Activated T-cell treated with anti-CD3 and anti-CD28 coated beads, Interleukin-2, amount 50 U/mL, for 48 hours (primary cell): ENCODE measurements at regions not wholly inside any gene's neighbourhood (a gene's known extent, or its start where the extent isn't known, plus 50 kb on each side); places are given as distances from the start of the nearest gene placed in this dataset.

Experiments
- DNase-seq, 2 experiments: peaks; one replicate each; pipeline ENCODE4 v3.0.0-alpha.2; 2020

DNA sequence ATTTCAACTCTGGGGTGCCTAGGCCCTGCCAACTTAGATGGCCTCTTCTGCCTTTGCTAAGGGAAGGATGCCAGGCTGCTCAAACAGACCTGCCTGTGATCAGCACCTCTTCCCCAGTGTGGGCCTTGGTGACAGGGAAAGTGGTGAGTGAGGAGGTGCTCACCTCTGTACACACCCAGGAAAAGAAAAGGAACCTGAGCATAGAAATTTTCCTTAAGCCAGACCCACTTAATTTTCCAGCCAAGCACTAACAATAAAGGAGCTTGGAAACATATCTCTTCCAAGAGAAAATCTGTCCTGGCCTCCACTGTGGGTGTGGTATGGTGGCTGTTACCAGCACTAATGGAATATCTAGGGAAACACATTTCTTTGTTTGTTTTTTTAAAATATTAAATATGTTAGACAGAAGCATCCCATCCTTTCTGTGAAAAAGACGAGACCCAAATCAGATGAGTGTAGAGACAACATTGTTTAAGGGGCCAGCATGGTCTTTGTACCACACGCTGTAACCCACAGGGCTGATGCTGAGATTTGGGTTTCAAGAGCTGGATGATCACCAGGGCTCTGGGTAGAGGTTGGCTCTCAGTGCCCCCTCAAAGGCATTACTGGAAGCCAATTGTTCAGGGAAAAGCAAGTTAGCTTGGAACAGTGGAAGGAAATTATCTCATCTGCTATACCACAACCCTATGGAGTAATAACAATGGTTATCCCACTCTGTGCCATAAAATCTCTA lies 472.2 kb downstream of the INSC start:
- no peak for DNase-seq

- no peak for DNase-seq
These were observed 474.4 kb downstream of the INSC start for GRCh38 chr11:15589070-15589626.

DNA sequence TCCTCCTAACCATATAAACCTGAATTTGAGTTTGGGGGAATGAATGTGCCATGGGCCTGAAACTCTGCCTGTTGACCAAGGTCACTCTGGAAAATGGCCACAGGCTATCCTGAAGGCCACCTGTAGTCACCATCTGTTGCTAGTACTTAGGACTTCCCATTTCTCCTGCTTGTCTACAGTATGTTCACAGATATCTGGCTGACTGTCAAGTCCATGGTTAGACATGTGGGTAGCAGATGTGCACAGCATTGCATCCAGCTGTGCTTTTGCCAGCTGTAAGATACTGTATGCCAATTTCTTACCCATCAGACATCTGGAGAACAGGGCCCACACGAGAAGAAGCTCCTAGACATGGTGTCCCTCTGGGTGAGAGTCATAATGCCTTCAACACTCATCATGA lies 475.4 kb downstream of the INSC start:
- DNase-seq = no peak

DNA sequence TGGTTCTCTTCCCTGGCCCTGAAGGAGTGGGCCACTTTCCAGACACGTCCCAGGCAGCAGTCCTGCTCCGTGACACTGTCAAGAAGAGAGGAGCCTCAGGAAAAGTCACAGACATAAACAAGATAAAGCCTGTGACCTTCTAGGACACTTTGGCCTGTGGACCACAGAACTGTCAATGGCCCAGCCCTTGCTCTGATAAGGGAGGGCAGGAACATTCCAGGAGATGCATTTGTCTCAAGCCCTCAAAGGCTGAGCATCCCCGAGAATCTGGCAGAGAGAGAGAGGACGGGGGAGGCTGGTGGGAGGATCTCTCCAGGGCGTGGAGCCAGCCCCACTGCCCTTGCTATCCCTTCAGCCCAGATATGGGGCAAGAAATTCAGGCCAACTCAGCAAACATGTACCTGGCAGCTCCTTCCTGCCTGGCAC lies 476.4 kb downstream of the INSC start:
- DNase-seq = no peak

DNA sequence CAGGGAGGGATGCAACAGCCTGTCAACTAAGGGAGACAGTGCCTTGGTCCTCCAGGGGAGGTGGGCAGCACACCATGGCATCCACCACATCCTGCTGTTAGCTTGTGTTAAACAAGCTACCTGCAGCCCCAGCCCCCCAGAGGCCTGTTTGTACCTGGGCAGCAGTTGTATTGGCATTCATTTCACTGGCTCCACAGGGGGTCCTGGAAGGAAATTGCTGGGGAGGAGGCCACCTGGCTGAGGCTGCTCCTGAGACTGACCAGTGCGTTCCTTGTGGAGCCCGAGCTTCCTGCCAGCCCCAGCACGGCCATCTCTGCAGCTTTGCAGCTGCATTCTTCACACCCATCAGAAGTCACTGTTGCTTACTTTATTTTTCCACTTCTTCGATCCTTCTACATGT lies 479.9 kb downstream of the INSC start:
- DNase-seq = no peak

GRCh38 chr11:15599376-15599775 lies 484.7 kb downstream of the INSC start:
- no peak for DNase-seq

DNA sequence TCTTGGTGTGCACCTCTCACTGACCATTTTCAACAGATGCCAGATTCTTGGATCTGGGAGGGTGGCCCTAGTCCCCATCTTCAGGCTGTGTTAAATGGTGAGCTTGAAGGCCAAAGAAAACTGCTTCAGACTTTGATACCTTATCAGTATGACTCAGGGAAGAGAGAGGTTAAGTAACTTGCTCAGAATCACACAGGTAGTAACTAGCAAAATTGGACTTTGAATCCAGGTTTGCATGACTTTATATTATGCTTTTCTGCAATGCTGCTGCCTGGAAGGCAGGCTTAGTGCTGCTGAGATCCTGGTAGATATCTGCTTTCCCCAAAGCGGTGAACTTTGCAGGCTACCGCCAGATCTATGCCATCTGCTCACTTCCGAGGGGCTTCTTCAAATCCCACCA lies 487.3 kb downstream of the INSC start:
- no peak for DNase-seq

DNA sequence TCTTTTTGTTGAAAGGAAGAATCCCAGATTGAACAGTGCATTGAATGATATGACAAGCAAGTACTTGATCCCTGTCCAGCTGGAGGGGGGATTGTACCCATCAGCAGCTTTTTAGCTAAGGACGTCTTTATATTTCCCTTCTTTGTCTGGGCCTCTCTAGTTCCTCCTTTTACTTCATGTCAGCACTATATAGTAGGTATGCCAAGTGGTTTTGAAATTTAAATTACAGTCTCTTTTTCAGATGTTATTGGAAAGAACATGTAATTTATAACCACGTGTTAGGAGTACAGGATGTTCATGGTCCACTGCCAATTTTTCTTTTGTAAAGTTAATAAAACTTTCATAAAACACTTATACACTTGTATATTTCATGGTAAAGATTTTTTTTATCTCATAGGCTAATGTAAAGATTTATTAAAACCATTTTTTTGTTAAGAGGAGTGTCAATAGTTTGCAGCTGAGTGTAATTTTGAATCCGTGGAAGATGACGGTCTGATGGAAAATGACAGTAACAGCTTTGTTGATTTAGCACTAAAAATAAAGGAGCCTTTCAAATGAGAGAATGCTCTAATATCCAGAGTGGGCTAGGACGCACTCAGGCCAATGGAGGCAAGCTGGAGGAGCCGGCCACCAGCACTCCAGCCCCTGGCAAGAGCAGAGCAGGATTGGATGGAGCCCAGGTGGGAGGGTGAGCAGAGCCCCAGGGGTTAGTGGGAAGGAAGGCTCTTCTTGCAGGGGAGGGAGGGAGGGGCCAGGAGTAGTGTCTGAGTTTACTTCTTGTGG lies 488.3 kb downstream of the INSC start:
- DNase-seq = no peak

DNA sequence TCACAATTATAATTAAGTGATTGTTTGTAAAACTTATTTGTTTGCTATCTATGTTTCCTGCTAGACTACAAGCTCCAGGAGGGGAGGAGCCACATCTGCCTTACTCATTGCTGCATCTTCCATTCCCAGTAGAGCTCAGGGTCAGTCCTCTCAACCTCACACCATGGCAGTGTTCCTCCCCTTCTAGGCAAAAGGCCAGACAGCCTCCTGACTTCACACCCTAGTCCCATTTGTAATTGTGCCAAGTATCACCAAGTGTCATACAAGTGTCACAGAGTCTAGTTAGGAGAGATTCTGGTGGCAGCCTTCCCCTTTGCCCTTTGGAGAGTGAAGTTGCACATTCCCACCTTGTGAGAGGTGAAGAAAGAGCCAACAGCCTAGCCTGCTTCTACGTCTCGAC lies 490.4 kb downstream of the INSC start:
- DNase-seq = no peak

DNA sequence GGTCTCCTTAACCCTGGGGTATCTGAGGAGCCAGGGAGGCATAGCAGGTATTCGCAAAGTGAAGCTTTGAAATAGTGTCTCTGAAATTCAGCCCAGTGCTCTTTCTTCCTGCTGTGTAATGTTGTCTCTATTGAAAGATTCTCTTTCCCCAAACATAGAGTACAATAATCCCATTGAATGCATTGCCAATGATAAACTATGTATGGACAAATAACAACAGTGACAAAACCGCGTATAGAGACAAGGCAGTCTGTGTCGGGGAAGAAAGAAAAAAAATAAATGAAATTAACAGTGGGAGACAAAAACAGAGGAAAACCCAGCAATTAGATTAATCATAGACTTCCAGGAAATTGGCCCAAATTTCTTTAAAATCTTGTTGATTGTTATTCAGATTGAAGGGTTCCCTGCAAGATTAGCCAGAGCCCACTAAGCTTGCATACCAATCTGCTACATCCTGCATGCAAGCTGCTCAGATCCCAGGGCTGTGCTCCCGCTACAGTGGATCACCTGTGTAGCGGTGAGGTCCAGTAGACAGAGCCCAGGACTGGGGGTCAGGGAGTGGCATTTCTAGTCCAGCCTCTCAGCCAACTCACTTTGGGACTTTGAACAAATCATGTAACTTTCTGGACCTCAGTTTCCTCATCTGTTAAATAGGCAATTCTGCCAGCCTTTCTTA lies 492.8 kb downstream of the INSC start:
- no peak for DNase-seq

DNA sequence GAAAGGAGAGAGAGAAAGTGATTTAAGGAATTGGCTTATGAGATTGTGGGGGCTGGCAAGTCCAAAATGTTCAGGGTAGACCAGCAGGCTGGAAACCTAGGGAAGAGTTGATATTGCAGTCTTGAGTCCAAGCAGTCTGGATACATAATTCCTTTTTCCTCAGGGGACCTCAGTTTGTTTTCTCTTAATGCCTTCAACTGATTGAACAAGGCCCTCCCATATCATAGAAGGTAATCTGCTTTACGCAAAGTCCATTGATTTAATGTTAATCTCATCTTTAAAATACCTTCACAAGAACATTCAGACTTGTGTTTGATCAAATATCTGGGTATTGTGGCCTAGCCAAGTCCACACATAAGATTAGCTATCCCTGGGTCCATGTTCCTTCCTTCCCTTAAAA lies 494.7 kb downstream of the INSC start:
- DNase-seq = no peak

- DNase-seq = no peak
These were observed 496.2 kb downstream of the INSC start for GRCh38 chr11:15610881-15611280.

DNA sequence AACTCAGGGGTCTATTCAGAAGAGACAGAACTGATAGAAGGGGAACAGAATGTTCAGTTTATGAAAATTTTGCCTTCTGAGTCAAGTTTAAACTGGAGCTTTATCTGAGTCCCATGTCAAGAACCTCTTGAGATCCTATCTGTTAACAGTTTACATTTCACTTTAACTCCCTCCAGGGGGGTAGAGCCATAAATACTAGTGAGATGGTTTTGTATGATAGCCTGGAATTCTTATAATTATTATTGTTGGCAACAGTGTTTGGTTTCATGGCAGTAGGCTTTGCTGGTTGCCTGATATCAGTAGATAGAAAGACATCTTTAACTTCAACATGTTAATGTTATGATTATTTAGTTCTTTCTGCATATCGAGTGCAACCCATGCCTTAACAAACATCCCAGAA lies 498.5 kb downstream of the INSC start:
- DNase-seq = no peak

GRCh38 chr11:15613789-15614188 lies 499.1 kb downstream of the INSC start:
- no peak for DNase-seq

- DNase-seq = no peak
These were observed 500.8 kb downstream of the INSC start for GRCh38 chr11:15615398-15616096.

DNA sequence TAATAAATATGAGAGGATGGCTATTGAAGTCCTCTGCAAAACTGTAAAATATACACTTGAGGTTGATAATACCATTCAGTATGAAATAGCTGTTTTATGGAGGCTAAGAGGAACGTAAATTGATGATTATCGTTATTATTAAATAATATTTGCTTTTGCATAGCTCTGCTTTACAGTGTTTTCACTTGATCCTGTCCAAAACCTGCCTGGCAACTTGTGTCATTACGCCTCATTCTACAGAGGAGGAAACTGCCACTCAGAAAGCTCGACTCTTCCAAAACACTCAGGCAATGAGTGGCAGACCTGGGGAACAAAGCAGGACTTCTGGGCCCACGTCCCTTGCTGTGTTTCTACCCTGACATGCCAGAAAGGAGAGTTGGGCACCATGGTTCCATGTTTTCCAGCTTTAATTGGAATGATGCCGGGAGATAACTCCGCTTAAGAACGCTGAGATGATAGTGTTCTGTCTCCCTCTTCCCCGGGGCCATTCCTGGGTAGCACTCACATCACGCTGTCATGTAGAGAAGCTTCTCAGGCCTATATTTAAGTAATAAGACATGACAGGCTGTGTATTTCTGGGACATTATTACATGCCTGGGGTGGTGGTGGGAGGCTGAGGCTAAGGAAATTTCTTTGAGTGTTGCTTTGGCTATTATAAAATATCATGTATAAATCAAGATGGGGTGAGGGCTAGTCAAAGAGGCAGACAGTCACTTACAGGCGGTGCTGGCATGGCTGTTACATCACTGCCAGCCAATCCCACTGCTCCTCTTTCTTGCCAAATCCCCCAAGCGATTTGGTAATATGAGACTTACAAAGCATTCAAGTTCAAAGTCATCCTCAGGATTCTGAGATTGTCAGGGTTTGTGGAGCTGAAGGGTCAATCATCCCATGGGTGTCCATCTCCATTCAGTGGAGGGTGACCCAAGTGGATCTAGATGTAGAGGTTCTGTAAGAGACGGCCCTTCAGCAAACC lies 501.7 kb downstream of the INSC start:
- DNase-seq = no peak

DNA sequence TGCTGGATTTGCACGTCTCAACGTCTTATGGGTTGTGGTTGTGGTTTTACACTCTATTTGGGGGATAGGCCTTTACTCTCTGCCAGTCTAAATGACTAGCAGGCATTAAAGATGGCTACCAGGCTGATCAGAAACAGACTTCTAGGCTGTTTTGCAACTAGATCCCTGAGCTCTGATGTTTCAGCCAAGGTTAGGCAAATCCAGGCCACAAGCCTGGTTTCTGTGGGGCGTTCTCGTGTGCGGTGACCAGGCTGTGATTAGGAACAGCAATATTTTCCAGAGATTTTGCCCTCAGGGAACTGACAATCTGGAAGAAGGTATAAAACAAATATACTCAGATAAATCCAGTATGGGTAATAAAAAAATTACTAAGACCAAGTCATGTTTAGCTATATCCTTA lies 502.4 kb downstream of the INSC start:
- no peak for DNase-seq

DNA sequence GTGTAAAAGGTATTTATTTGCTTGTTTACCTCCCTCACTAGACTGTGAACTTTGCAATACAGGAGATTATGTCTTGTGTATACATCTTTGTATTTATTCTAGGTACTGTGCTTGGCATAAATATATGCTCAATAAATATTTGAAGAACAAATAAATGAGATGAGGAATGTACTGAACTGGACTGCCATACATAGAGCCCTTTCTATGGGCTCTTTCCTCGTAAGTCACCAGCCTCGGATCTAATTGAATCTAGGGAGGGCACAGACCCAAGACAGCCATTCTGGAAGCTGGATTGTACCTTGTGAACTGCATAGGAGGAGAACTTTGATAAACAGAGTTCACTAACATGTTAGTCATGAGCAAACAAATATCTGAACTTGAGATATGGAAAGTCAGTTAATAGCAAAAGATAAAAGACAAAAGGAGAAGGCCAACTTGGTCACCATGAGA lies 503.9 kb downstream of the INSC start:
- no peak for DNase-seq

DNA sequence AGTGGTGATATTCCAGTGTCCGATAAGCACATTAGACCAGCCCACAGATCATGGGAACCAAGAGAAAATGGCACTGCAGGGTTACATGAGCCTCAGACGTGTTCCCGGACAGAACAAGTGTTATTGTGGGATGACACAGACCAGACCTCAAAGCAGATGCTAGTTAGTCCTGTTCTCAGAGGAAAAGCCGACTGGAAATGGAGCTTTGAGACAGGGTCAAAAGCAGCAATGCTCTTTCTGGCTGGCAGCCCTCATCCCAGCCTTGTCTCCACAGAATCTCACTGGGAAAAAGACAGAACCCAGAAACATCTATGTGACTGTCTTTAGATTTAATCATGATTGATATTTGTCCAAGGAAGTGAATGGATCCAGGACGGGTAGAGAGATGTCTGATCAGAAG lies 506.8 kb downstream of the INSC start:
- no peak for DNase-seq

- no peak for DNase-seq
These were observed 507.6 kb downstream of the INSC start for GRCh38 chr11:15622231-15622890.

DNA sequence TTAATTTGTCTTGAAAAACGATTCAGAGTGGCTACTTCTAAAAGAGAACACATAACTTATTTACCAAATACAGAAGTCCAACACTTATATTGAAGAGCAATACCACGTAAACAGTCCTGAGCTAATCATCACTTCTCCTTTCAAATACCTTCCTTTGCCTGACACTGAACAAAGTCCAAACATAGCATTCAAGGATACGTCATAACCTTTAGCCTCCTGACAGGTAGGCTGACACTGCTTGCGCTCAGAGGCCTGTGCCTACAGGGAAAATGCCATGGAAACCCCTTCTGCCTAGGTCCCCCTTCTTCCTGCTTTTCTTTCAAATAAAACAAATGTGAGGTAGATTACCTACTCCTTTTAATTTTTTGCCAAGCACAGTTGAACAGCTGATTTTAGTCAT lies 510.0 kb downstream of the INSC start:
- DNase-seq = no peak
